ENCODE measurements at regions not wholly inside any gene's neighbourhood (a gene's known extent, or its start where the extent isn't known, plus 50 kb on each side); places are given as distances from the start of the nearest gene placed in this dataset.
A peak's percentile ranks its signal among the peaks of the same experiment; 100 is the strongest.
"Not testable (repeated sequence)": the region's sequence is repeated elsewhere in the genome, so short reads cannot be mapped to it uniquely, and the experiment has no call there.

DNA sequence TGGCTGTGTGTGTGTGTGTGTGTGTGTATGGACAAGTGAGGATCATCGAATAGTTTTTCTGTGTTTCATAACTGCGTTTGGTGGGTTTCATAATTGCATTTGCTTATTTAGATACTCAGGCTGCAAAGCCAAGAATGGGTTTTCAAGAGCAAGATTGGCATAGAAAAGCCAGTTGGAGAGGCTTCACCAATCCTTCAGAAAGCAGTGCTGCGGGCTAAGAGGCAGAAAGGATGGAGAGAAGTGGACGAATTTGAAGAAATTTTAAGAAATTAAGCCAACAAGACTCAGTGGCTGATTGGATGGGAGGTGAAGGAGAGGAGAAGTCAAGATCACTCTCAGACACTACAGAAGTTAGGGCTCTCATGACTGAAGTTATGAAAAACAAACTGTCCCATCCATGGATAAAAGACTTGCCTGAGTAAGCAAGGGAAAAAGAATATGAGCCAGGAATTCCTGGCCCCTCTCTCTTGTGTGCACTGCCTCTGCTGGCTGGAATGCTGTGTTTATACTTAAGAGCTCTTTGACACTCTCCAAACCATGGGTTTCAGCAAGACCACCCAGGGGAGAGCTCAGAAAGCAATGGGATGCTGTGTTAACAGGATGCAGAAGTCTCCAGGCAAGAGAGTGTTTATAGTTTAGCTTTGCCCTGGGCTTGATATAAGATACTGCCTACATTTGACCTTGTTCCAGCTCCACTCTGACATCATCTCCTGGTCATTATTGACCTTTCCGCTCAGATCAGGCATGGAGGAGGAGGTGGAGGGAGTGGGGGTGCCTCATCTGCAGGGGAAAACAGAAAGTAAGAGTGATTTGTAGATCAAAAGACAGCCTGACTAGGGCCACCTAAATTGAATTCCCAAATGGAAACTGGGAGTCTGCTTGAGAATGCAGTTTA, 232.0 kb upstream of the PLXNA2 start:
- DNase-seq, result no peak

DNA sequence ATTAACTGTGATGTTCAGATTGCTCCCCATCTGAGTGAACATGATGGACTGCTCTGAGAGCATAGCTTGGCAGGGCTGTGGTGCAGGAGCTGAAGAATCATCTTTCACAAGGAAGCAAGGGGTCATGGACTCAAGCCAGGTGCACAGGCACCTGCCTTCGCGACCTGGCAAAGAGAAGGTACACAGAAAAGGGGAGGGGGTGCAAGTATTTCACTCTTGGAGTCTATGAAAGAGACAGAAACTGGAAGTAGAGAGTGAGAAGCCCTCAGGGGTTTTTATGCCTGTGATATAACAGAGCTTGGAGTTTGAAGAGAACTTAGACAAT, 232.6 kb upstream of the PLXNA2 start:
- no peak for DNase-seq

DNA sequence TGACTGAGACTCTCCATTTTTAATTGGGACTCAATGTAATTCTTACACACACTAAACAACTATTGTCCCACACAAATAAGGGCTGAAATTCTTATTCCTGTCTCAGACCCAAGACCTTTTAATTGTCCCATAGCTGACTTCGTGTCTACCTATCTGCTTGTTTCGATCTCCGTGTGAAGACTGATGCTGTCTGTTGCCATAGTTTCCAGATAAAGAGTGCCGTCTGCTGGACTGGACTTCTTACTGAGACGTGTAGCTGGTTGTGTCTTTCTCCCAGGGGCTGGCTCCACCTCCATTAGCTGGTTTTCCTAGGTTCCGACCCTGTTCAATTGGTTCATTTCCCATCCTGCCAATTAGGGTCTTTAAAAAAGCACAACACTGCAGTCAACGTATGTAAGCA, 235.3 kb upstream of the PLXNA2 start:
- DNase-seq, result no peak

DNA sequence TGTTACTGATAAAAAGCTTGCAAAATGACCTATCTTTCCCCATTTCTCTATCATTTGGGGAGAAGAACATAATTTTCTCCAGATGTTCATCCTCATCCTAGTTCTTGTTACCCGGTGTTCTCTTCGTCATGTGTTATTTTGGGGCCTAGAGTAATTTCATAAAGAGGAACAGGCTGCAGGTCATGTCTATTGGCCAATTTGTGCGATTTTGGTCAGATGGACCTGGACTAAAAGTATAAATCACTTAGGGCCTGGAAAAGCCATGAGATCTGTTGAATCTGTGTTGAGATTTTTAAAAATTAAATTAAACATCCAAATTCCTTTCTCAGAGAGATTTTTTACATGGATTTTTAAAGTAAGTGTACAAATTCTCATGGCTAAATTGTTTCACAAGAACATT, 241.3 kb upstream of the PLXNA2 start:
- no peak for DNase-seq

DNA sequence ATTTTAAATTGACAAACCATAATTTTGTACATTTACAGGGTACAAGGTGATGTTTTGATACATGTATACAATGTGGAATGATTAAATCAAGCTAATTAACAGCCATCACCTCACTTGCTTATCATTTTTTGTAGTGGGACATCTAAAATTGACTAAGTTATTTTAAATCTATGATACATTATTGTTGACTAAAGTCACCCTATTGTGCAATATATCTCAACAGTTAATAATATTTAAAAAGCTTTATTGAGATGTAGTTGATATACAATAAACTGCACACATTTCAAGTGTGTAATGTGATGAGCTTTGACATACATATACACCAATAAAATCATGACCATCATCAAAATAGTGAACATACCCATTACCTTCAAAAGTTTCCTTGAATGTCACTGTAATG, 242.5 kb upstream of the PLXNA2 start:
- no peak for DNase-seq

DNA sequence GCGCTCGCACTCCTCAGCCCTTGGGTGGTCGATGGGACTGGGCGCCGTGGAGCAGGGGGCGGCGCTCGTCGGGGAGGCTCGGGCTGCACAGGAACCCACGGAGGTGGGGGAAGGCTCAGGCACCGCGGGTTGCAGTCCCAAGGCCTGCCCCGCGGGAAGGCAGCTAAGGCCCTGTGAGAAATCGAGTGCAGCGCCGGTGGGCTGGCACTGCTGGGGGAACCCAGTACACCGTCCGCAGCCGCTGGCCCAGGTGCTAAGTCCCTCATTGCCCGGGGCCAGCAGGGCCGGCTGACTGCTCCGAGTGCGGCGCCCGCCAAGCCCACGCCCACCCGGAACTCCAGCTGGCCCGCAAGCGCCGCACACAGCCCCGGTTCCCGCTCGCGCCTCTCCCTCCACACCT, 244.2 kb upstream of the PLXNA2 start:
- DNase-seq, result not testable (repeated sequence)

DNA sequence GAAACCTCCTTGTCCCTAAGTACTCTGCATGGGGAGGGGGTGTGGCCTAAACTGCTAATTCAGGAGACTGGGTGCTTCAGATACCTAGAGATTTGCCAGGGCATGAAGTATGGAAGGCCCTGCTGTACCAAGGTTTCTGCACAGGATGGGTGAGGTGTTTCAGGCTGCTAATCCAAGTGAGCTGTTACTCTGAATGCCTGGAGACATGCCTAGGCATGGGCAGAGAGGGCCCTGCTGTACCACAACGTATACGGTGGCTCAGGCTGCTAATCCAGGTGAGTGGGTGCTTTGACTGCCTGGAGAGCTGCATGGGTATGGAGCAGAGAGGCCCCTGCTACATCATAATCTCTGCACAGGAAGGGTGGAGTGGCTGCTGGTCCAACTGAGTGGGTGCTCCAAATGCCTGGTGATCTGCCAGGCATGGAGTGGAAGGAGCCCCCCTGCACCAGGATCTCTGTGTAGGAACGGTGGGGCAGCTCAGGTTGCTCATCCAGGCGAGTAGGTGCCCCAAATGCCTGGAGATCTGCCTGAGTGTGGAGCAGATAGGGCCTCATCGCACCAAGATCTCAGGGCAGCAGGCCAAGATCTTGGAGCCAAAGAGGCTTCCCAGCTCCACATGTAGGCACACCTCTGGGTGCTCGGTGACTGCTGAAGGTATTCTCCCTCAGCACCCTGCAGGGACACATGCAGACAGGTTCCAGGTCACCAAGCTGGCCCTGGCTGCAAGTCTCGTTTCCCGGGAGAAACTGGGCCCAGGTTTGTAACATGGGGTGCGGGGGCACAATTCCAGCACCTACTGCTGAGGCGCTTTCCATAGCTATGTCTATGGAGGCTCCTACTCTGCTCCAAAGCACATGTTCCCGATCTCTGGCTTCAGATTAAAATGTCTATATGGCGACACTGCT, 252.5 kb upstream of the PLXNA2 start:
- no peak for DNase-seq

DNA sequence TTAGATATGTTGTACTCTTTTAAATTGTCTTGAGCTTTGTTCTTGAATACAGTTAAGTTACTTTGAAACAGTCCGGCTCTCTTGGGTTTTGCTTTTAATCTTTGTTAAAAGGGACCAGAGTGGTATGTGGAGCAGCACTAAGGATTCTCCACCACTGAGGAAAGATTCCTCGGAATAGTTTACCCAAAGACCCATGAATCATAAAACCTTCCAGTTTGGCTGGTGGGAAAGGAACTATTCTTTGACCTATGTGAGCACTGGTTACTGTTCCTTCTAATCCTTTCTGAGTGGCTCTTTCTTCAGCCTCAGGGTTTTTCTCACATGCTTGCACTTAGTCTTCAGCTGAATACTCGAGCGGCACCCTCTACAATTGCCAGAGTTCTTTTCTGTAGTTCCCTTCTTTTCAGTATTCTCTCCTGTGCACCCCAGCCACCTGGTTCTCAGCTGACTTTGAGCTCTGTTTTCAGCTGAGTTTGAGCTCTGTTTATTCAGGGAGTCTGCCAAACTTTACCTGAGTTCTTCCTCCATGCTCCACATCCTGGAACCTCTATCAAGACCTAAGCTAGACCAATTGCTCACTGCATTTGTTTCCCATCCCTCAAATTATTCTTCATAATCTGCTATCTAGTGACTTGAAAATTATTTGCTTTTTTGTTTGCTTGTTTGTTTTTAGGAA, 253.8 kb upstream of the PLXNA2 start:
- DNase-seq, result no peak

DNA sequence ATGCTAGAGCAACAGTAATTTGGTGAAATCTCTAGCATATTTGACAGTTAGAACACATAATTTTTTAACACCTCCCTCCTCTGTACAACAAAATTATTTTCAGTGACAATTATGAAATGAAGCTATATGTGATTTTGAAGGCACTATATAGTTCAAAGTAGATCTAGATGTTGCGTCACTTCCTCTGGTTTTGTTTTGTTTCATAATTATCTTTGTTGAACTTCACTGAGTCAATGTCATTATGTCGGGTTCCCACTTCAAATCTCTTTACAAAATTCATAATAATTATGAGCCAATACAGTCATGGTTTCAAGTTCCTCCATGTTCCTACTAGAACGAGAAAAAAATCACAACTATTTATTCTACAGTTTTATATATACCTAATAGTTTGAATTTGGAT, 254.8 kb upstream of the PLXNA2 start:
- peak; percentile 86 for DNase-seq

DNA sequence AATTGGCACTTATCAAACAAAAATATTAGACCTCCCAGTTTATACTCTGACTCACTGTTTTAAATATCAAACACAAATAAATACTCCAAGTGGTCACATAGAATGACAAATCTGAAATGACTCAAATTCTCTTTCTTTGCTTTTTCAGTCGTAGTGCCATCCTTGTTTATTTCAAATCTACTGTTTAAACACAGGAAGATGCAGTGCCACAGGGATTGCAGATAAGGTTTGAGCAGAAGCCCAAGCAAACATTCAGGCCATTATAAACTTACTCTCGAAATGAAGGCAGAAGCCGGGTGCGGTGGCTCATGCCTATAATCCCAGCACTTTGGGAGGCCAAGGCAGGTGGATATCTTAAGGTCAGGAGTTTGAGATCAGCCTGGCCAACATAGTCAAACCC, 255.4 kb upstream of the PLXNA2 start:
- no peak for DNase-seq

DNA sequence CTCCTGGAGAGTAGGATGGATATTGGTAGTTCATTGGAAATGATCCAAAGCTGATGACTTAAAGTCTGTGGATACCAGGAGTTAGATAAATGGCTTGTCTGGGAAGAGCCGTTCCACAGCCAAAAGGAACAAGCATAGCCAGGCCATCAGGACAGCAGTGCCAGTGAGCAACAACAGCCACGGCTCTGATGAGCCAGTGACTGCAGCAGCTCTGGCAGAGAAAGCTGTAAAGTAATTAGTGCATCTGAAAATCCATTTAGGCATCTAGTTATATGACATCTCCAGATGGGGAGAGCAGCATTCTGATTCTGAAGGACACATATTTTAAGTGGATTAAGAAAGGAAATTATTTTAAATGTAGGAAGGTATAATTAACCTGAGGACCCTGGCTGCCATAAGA, 256.2 kb upstream of the PLXNA2 start:
- no peak for DNase-seq

DNA sequence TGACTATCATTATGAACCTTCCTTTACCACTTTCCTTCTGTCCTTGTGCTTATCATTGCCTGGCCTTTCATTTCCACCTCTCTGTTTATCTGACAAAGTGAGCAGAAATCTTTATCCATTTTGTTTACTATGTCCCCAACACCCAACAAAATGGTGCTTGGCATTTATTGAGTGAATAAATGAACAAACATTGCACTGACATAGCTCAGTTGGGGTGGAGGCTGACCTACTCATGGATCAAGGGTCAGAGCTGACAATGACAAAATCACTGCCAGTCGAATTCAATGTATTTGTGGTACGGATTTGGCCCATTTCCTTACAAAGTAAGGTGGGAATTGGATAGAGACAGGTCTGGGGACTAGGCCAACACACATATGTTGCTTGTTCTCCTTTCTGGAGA, 257.4 kb upstream of the PLXNA2 start:
- DNase-seq, result no peak

DNA sequence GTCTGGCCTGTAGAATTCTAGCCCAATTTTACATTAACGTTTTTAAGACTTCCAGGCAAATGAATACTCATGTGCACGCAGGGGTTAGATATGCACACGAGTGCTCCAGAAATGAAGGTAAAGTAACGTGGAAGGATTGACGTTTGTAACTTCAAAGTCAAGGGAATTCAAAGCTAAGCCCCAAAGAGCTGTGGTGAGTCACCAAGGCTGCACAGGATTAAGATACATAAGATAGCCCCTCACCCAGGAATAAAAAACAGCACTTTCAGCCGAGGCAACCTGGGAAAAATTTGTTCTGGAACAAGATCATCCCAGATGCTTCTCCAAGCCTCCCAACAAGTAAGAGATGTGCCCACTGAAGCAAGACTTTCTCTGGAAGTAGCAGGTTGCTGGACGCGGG, 259.6 kb upstream of the PLXNA2 start:
- DNase-seq, result no peak

DNA sequence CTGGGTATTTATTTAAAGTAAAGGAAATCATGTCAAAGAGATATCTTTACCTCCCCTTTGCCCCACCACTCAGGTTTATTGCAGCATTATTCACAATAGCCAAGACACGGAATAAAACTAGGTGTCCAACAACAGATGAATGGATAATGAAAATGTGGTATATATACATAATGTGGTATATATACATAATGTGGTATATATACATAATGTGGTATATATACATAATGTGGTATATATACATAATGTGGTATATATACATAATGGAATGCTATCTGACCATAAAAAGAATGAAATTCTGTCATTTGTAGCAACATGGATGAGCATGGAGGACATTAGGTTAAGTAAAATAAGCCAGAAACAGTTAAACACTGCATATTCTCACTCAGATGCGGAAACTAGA, 262.6 kb upstream of the PLXNA2 start:
- no peak for DNase-seq

DNA sequence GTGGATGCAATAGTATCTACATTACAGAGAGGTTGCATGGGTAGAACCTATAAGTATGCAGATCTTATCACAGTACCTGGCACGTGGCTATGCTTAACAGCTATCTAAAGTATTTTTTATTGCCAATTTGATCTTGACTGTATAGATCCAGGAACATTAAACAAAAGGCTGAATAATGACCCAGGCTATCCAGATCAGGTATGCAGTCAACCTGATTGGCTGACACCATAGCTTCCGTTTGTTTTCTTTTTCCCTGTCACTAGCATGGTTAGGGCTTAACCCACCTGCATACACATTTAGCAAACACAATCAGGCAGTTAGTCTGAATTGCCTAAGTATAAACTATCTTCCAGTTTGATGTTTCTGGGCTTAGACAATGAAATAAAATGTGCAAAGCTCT, 264.9 kb upstream of the PLXNA2 start:
- no peak for DNase-seq

DNA sequence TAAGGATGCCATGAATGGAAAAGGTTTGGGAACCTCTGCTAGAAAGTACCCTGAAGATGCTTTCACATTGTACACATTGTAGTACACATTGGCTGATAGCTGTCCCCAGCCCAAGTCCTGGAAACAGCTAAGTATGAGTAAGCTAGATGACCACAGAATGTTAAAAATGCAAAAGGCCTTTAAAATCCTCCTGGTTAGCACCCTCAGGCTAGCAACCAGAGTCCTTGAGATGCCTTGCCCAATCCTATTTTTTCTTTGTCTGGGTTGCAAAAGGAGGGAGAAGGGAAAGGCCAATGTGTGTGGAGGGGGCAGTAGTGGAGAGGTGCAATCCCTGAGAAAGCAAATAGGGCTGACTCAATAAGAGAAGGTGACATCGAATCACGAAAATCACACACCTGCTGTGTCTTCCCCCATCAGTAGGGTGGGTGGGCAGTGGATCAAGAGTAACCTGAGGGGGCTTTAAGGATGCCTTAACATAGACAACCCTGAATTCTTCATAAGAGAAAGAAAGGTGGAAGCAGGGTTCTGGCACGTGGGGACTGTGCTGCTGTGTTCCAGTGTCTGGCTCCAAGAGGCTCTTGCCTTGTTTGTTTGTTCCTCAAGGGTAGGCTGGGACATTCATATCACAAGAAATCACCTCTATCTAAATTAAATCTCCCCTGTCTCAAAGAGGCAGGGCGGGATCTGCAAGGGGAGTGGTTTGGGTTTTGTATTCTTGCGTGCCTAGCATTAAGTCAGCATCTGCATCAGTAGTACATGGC, 266.2 kb upstream of the PLXNA2 start:
- DNase-seq, result no peak

DNA sequence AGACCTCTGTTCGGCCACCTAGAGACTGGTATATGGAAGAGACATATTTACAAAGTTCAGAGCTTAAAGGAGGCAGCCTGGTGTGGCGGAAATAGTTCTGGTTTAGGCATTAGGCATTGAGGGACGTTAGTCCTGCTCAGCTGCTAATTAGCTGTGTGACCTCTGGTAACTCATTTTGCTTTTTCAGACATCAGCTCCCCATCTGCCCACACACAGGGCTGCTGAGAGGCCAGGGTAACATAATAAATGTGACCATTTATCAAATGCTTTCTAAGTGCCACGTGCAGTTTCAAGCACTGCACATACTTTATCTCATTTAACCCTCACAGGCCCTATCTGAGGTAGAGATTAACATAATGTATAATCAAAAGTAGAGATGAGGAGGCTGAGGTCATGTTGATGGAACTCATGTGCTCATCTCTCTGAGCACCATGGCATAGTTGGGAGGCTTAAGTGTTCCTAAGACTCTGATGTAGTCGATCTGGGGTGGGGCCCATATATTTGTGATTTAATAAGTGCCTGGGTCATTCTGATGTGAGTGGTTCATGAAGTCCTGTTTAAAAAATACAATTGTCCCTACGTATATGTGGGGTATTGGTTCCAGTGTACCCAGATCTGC, 267.2 kb upstream of the PLXNA2 start:
- DNase-seq, result no peak

DNA sequence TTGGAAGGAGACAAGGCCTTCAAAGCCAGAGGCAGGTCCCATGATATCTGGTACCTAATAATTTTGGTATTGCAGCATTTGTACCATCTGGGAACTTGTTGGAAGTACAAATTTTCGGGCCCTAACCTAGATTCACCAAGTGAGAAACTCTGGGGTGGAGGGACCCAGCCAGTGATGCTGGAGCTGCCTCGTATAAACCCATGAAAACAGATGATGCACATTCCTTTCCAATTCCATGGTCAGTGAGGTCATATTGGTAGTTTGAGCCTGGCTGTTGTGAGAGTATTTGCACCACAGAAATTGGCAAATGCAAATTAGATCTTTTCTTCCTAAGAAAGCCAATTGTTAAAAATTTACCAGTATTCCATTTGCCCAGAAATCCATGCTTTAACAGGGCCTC, 269.6 kb upstream of the PLXNA2 start:
- no peak for DNase-seq

DNA sequence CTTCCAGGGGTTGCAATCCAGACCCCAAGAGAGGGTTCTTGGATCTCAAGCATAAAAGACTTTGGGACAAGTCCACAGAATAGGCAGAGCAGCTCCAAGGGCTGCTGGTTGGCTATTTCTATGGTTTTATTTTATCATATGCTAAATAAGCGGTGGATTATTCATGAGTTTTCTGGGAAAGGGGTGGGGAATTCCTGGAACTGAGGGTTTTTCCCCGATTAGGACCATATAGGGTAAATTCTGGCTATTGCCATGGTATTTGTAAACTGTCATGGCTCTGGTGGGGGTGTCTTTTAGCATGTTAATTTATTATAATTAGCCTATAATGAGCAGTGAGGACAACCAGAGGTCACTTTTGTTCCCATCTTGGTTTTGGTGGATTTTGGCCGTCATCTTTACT, 270.9 kb upstream of the PLXNA2 start:
- DNase-seq, result no peak

DNA sequence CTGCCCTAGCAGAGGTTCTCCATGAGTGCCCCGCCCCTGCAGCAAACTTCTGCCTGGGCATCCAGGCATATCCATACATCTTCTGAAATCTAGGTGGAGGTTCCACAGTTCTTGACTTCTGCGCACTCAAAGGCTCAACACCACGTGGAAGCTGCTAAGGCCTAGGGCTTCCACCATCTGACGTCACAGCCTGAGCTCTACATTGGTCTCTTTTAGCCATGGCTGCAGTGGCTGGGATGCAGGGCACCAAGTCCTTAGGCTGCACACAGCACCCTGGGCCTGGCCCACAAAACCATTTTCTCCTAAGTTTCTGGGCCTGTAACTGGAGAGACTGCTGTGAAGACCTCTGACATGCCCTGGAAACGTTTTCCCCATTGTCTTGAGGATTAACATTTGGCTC, 272.6 kb upstream of the PLXNA2 start:
- no peak for DNase-seq

DNA sequence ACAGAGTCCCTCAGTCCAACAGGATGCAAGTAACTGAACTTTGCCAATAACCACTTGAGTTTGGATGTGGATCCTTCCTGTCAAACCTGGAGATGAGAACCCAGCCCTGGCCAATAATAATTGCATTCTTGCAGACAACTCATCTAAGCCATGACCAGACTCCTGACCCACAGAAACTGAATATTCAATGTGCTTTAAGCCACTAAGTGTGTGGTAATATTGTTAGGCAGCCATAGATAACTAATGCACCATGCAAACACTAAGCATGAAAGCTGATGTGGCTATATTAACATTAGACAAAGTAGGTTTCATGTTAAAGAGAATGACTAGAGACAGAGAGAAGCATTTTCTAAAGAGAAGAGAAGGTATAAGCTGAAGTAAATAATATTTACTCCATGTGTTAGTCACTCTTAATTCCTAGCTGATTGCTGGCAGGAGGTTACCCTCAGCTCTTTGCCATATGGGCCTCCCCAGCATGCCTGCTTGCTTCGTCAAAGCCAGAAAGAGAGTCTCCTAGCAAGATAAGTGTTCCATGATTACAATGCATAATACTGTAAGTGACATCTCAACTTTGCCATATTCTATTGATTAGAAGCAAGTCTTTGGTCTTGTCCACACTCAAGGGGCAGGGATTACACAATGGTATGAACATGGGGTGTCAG, 276.4 kb upstream of the PLXNA2 start:
- DNase-seq, result no peak

DNA sequence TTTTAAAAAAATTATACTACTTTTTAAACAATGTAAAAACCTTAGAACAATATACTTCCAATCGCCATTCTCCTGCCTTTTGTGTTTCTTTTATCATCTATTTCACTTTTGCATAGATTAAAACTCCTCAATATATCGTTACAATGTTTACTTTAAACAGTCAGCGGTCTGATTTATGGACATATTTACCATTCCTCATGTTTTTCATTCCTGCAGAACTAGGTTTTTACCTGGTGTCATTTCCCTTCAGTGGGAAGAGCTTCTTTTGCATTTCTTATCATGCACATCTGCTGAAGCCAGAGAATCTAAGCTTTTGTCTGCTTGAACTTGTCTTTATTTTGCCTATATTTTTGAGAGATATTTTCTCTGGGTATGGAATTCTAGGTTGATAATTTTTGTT, 277.4 kb upstream of the PLXNA2 start:
- no peak for DNase-seq

All from inflammatory macrophage treated with lipopolysaccharide for 4 hours (primary cell).